GDM1 (cell line): ENCODE measurements at regions not wholly inside any gene's neighbourhood (a gene's known extent, or its start where the extent isn't known, plus 50 kb on each side); places are given as distances from the start of the nearest gene placed in this dataset.

Experiments
- DNase-seq: peaks from one replicate; lab custom pipeline; 2025; lab: John Stamatoyannopoulos, UW

- DNase-seq = no peak
Measured at GRCh38 chr16:66137853-66138252, 228.6 kb upstream of the CDH5 start.

DNA sequence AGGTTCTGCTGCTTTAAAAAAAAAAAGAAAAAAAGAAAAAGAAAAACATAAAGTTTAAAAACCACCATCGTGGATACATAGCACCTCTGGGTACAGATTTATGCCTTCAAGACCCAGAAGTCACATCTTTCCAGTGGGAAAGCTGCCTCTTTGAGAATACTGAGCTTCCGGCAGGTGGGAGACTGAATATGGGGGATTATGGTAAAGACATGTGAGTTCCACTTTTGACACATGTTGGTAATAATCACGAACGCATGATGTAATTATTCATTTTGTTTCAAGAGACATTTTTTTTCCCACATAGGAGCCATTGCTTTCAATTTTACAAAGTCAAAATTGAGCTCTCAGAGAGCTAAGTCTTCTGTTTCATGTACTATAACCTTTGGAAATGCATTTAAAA is 229.7 kb upstream of the CDH5 start:
- no peak for DNase-seq

GRCh38 chr16:66135838-66136237 is 230.7 kb upstream of the CDH5 start:
- no peak for DNase-seq

GRCh38 chr16:66135421-66135831 is 231.1 kb upstream of the CDH5 start:
- no peak for DNase-seq

DNA sequence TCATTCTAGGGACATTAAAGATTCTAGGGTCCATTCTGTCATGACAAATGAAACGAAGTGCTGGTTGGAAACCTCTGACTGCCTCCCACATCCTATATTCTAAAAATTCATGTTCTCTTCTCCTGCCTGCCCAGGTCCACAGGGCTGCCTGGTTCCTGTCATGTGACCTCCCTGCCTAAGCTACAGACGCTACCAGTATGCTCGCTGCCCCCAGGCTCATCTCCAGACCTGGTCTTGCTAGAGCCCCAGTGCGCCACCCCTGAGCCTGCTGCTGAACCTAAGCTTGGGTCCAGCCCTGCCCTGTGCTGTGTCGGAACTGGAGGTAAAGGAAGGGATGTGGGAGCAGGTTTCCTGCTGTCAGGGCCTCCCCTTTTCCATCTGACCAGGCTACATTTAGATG is 231.6 kb upstream of the CDH5 start:
- no peak for DNase-seq

DNA sequence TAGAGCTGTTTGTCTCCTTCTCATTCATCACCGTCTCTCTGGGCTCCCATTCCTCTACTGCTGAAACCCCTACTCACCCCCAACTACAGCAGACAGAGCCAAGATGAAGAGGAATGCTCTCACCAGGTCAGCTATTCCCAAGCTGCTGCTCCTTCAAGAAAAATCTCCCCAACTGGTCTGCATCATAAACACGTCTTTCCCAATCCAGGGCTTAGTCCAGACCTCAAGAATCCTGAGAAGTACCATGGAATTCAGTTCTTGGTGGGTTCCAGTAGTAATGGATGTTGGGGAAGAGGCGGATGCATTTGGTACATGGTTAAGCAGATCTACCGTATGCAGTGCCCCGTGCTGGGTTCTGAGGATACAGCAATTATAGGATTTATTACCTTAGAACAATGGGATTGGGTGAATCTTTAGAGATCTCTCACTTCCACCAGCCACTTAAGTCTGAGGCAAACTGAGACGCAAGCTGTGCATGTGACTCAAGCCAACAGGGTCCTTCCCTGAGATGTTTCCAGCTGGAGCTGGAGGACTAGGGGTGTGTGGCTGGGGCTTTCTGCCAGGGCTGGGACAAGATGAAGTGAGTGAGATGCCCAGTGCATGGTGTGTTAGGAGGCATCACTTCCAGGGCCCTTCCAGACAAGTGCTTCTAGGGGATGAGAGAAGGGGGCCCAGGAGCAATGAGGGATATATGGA is 232.7 kb upstream of the CDH5 start:
- no peak for DNase-seq

GRCh38 chr16:66131895-66132294 is 234.6 kb upstream of the CDH5 start:
- DNase-seq = no peak

- DNase-seq = no peak
Measured at GRCh38 chr16:66131156-66131807, 235.2 kb upstream of the CDH5 start.

DNA sequence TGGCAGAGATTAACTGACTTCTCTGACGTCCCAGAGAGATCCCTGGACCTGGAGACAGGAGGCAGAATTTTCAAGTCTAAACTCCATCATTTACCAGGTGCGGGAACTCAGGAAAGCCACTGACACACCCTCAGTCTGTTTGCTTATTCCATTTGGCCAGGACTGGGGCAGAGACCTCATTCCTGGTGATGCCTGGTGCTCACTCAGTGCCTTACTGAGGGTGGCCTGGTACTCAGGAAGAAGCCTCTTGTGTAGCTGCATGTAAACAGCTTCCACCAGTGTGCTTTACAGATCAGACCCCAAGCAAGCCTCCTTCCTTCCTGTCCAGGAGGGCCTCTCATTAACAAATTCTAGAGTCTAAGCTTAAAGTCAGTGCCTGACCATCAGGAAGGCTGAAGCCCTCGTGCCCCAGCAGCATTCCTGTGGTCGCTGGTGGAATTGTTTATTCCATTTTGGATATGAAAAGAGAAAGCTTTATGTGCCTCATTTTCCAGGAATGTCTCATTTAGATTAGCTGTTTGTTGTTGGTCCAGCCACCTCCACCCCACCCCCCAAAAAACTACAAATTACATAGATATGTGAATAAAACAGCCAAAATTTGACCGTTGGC is 236.1 kb upstream of the CDH5 start:
- no peak for DNase-seq

DNA sequence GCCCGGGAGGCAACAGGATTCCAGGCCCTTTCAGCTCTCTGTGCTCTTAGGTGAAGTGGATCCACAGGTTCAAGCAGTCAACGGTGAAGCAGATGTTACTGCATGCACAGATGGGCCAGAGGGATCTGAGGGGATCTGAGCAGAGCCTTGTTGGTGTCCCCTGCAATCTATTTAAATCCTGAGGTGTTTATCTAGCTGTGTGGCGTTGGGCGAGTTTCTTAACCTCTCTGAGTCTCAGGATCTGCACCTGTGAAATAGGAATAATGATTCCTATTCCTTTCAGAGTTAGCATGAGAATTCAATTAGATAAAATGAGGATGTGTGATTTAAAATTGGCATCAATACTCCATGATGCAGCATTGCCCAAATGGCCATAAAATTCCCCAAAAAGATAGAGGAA is 237.3 kb upstream of the CDH5 start:
- no peak for DNase-seq

DNA sequence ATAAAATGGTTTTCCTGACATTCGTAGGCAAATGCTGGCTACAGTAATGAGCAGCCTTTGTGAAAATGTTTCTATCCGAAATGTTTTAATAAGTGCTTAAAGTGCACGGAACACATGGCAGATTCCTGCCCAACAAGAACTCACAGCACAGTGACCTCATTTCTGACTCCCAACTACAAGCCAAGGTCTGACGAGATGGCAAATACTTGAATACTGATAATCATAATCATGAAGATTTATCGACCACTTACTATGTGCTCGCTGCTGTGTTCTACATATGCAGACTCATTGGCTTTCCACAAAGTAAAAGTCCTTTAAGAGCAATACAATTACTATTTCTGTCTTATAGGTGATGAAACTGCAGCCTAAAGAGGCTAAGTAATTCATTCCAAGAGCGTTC is 238.1 kb upstream of the CDH5 start:
- no peak for DNase-seq

DNA sequence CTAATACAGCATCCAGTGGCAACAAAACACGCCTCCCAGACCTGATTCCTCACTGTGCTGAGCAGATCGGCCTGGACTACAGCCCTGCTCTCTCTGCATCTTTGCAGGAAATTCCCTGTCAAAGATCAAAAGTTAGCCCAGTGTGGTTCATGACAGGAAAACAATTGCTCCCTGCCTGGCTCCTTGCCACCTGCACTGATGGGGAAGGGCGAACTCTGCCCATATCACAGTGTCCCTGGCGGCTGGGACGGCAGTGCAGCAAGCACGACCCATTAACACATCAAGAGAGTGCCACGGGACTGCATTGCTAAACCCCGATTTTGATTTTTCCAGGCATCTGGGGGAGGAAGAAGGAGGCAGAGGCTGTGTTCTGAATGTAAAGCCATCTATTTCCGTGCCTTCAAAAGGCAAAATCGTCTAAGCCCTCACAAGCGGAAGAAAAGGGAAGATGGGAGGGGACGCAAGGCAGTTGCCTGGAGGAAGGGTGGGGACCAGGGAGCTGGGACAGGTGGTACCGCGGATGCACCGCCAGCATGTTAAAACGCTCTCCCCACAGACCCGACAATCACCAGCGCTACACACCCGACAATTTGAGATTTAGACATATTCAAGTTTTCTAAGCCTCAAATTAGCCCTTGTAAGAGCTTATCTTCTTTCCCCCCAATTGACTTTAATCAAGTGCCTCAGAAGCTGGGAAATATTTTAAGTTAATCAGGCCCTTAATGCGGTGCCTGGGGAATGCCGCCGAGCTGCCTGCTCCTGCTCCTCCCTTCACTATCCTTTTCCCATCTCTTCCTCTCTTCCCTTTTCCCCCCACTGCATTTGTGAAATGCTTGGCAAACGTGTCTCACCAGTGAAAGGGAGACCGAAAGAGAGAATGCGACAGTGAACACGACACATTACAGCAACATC is 238.8 kb upstream of the CDH5 start:
- no peak for DNase-seq

- DNase-seq = no peak
Measured at GRCh38 chr16:66121466-66121865, 245.0 kb upstream of the CDH5 start.

GRCh38 chr16:66120656-66121055 is 245.8 kb upstream of the CDH5 start:
- DNase-seq = no peak

DNA sequence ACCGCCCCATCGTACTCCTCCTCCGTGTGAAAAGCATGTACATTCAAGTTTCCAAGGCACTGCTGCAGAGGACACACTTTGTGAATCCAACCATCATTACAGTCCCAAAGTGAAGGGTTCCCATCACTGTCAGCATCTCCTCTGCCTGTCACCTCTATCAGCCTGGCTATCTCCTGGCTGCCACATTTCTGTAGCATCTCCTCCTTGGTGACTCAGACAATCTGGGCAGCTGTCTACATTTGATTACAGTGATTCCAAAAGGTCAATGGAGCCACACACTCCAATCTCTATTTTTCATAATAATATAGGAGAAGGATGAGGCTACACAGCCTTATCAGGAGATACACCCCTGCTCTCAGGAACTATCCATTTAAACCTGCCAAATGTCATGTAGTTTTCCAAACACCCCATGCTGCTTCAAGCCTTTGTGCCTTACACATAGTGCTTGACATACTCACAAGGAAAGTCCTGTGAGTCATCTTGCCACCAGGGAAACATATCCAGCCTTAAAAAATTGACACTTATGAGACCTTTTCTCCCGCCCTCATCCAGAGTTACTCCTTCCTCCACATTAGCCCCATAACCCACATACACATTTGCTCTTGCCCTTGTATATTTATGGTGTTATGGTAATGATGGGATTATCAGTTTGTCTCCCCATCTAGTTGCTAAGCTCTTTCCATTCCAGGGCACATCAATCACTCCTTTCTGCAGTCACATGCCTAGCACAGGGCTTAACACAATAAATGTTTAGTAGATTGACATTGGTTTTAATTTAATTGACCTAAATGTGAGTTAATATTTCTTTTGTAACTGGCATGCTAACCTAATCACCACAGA is 250.1 kb upstream of the CDH5 start:
- DNase-seq = no peak

- no peak for DNase-seq
Measured at GRCh38 chr16:66115373-66115772, 251.1 kb upstream of the CDH5 start.

DNA sequence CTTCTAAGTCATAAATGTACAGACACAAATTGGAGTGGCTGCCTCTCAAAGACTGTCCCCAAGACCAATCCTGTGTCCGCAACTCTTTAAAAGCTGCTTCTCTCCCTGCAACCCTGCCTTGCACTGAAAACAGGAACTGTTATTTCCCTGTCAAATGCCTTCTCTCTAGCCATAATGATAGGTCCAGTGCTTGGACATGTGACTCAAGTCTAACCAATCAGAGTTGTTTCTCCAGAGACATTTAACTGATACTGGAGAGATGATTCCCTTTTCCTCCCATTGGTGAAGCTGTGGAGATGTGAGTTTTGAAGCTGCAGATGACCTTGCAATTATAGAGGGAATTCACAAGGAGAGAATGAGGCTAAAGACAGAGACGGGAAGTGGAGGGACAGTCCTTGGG is 253.3 kb upstream of the CDH5 start:
- DNase-seq = no peak

DNA sequence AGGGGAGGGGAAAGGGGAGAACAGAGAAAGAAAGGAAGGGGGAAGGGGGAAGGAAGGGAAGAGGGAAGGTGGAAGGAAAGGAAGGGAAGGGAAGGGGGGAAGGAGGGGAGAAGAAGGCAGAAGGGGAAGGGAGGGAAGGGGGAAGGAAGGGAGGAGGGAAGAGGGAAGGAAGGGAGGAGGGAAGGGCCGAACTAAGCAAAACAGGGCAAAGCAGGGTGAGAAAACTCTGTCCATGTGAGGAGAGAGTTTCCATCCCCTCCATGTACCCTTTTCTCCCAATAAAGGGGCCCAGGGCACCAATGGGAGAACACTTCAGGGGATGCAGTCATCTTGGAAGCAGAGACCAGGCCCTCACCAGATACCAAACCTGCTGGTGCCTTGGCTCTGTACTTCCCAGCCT is 256.8 kb upstream of the CDH5 start:
- no peak for DNase-seq

GRCh38 chr16:66107661-66108060 is 258.8 kb upstream of the CDH5 start:
- no peak for DNase-seq

- DNase-seq = no peak
Measured at GRCh38 chr16:66103211-66103610, 263.3 kb upstream of the CDH5 start.

- DNase-seq = no peak
Measured at GRCh38 chr16:66099306-66099705, 267.2 kb upstream of the CDH5 start.

DNA sequence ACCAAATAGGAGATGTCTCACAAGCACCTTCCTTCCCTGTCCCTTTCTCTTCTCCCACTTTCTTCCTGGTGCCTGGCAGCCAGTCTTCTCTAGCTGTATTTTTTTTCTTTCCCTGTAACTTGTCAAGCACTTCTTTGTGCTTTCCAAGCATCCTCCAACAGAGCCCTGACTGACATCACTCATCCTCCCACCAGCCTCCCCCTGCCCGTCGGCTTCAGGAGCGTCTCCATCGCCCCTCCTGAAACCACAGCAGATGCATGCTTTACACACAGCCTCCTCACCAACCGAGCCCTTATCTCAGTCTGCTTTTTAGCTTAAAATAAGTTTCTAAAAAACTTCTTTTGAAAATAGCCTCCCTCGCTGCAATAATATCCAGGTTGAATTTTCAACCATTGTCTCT is 268.7 kb upstream of the CDH5 start:
- no peak for DNase-seq
